IMR-90 (cell line): ENCODE measurements at regions not wholly inside any gene's neighbourhood (a gene's known extent, or its start where the extent isn't known, plus 50 kb on each side); places are given as distances from the start of the nearest gene placed in this dataset.

ENCODE experiments used
- ATAC-seq: fragments of 200-7000 bp; cut with Tn5 transposase; 2 replicates; pipeline ENCODE4 v1.9.1; 2020; ENCODE audit warnings: low read depth, mild to moderate bottlenecking, moderate library complexity
- BruUV-seq: library from RNA; stranded (reverse); fragments of 400-500 nt; replicated peaks from 2 replicates; lab custom pipeline; 2021; lab: Mats Ljungman, UMichigan
- CTCF ChIA-PET: fragments of 300-600 bp; formaldehyde crosslinking; extraction: SDS; loops from one replicate; lab custom pipeline; 2021; ENCODE audit warnings: antibody characterized with exemption; lab: Yijun Ruan, JAX
- POLR2A ChIA-PET: fragments of 300-600 bp; sonication (Branson Sonifier 250); formaldehyde crosslinking; loops from one replicate; lab custom pipeline; 2022; ENCODE audit warnings: antibody characterized with exemption; ENCODE audit not compliant: unreplicated experiment; lab: Charles Lee
- DNase-seq: peaks from one replicate; pipeline ENCODE4 v3.0.0; 2013
- H2AFZ ChIP-seq: replicated peaks from 2 replicates; pipeline ENCODE3; 2013; ENCODE audit warnings: low read length, mild to moderate bottlenecking; ENCODE audit not compliant: poor library complexity
- H2AK5ac ChIP-seq: 2 replicates; pipeline ENCODE4 v1.6.1; 2013; ENCODE audit warnings: low read depth, low read length, inconsistent platforms
- H2AK9ac ChIP-seq: replicated peaks from 2 replicates; pipeline ENCODE3; 2013; ENCODE audit warnings: mild to moderate bottlenecking, low read depth, low read length, moderate library complexity; ENCODE audit not compliant: poor library complexity
- H2BK120ac ChIP-seq: 2 replicates; pipeline ENCODE4 v1.6.1; 2013; ENCODE audit warnings: low read depth, low read length, inconsistent platforms
- H2BK15ac ChIP-seq: 3 replicates; pipeline ENCODE4 v1.6.1; 2013; ENCODE audit warnings: low read depth, low read length, inconsistent platforms
- H2BK20ac ChIP-seq: 2 replicates; pipeline ENCODE4 v1.6.1; 2013; ENCODE audit warnings: low read depth, mild to moderate bottlenecking, inconsistent platforms, low read length, moderate library complexity
- H2BK5ac ChIP-seq: 2 replicates; pipeline ENCODE4 v1.6.1; 2013; ENCODE audit warnings: mild to moderate bottlenecking, low read depth, low read length, inconsistent platforms; ENCODE audit not compliant: poor library complexity, severe bottlenecking
- H3K14ac ChIP-seq: replicated peaks from 2 replicates; pipeline ENCODE4 v1.6.1; 2013; ENCODE audit warnings: low read depth, low read length, inconsistent platforms
- H3K18ac ChIP-seq: 2 replicates; pipeline ENCODE4 v1.6.1; 2013; ENCODE audit warnings: low read depth, low read length, control low read depth
- H3K23ac ChIP-seq: 2 replicates; pipeline ENCODE4 v1.6.1; 2013; ENCODE audit warnings: low read depth, low read length, inconsistent platforms
- H3K27ac ChIP-seq: 2 replicates; pipeline ENCODE4 v1.5.1; 2013; ENCODE audit warnings: mild to moderate bottlenecking, control low read depth, low read length; ENCODE audit not compliant: insufficient read depth
- H3K27me3 ChIP-seq: 2 replicates; pipeline ENCODE4 v1.6.1; 2013; ENCODE audit warnings: low read length; ENCODE audit not compliant: control insufficient read depth, insufficient read depth
- H3K36me3 ChIP-seq: 2 replicates; pipeline ENCODE4 v1.6.1; 2013; ENCODE audit warnings: low read length, mixed read lengths; ENCODE audit not compliant: control insufficient read depth, insufficient read depth
- H3K4ac ChIP-seq: 2 replicates; pipeline ENCODE4 v1.6.1; 2013; ENCODE audit warnings: low read depth, low read length, inconsistent platforms
- H3K4me1 ChIP-seq: 2 replicates; pipeline ENCODE4 v1.6.1; 2013; ENCODE audit warnings: low read length, mixed read lengths; ENCODE audit not compliant: control insufficient read depth, insufficient read depth
- H3K4me2 ChIP-seq: 2 replicates; pipeline ENCODE4 v1.6.1; 2013; ENCODE audit warnings: low read depth, mild to moderate bottlenecking, control low read depth, low read length, moderate library complexity
- H3K4me3 ChIP-seq: 2 replicates; pipeline ENCODE4 v1.5.1; 2013; ENCODE audit warnings: low read depth, mild to moderate bottlenecking, control low read depth, low read length, moderate library complexity; ENCODE audit not compliant: insufficient read depth
- H3K56ac ChIP-seq: 2 replicates; pipeline ENCODE4 v1.6.1; 2013; ENCODE audit warnings: low read length, inconsistent platforms; ENCODE audit not compliant: insufficient read depth; ENCODE audit errors: extremely low read depth
- H3K79me1 ChIP-seq, 2 experiments: 2 replicates each; pipeline ENCODE4 v1.6.1; 2013; ENCODE audit warnings: low read length in 2 of 2, inconsistent platforms in 1 of 2, low read depth in 1 of 2
- H3K9ac ChIP-seq: 2 replicates; pipeline ENCODE4 v1.6.1; 2013; ENCODE audit warnings: low read depth, low read length, control low read depth
- H3K9me1 ChIP-seq: 2 replicates; pipeline ENCODE4 v1.6.1; 2013; ENCODE audit warnings: low read length, inconsistent platforms; ENCODE audit not compliant: insufficient read depth
- H3K9me3 ChIP-seq: 2 replicates; pipeline ENCODE4 v1.6.1; 2013; ENCODE audit warnings: low read length; ENCODE audit not compliant: control insufficient read depth, insufficient read depth
- H4K20me1 ChIP-seq: 2 replicates; pipeline ENCODE4 v1.6.1; 2013; ENCODE audit warnings: low read length, inconsistent platforms; ENCODE audit not compliant: insufficient read depth
- H4K5ac ChIP-seq: 2 replicates; pipeline ENCODE4 v1.6.1; 2013; ENCODE audit warnings: mild to moderate bottlenecking, low read depth, low read length, control low read depth
- H4K8ac ChIP-seq, 2 experiments: 2 replicates each; pipeline ENCODE4 v1.6.1; 2013; ENCODE audit warnings: low read depth in 2 of 2, low read length in 2 of 2, control low read depth in 1 of 2, inconsistent platforms in 1 of 2
- H4K91ac ChIP-seq: 2 replicates; pipeline ENCODE4 v1.6.1; 2013; ENCODE audit warnings: low read depth, low read length, inconsistent platforms; ENCODE audit not compliant: insufficient read depth
- BHLHE40 ChIP-seq: fragments of 150-350 bp; IDR thresholded peaks from 2 replicates; pipeline ENCODE4 v1.6.1; 2016; ENCODE audit warnings: mild to moderate bottlenecking, low read depth, low read length
- CEBPB ChIP-seq: IDR thresholded peaks from 2 replicates; pipeline ENCODE4 v1.6.1; 2012; ENCODE audit warnings: low read depth, low read length, improper control_type of control experiment
- CHD1 ChIP-seq: IDR thresholded peaks from 2 replicates; pipeline ENCODE4 v1.6.1; 2012; ENCODE audit warnings: low read depth, low read length, improper control_type of control experiment
- ELK1 ChIP-seq: fragments of 150-350 bp; IDR thresholded peaks from 2 replicates; pipeline ENCODE4 v1.6.1; 2016; ENCODE audit warnings: low read depth, mild to moderate bottlenecking, low read length, moderate library complexity, borderline replicate concordance
- FOS ChIP-seq: fragments of 150-350 bp; IDR thresholded peaks from 2 replicates; pipeline ENCODE4 v1.6.1; 2016; ENCODE audit warnings: low read depth, low read length
- MAFK ChIP-seq: IDR thresholded peaks from 2 replicates; pipeline ENCODE4 v1.6.1; 2012; ENCODE audit warnings: low read depth, low read length, improper control_type of control experiment
- MAZ ChIP-seq: IDR thresholded peaks from 2 replicates; pipeline ENCODE4 v1.6.1; 2012; ENCODE audit warnings: low read depth, mild to moderate bottlenecking, low read length, improper control_type of control experiment, moderate library complexity, borderline replicate concordance
- POLR2A ChIP-seq: IDR thresholded peaks from 2 replicates; pipeline ENCODE4 v1.6.1; 2012; ENCODE audit warnings: mild to moderate bottlenecking, low read depth, low read length
- RAD21 ChIP-seq: IDR thresholded peaks from 2 replicates; pipeline ENCODE4 v1.6.1; 2012; ENCODE audit warnings: low read length, improper control_type of control experiment
- SMC3 ChIP-seq: fragments of 150-350 bp; IDR thresholded peaks from 2 replicates; pipeline ENCODE4 v1.6.1; 2016; ENCODE audit warnings: low read depth, mild to moderate bottlenecking, antibody characterized with exemption, low read length, moderate library complexity
- WGBS, 2 experiments: methylation state at CpG; one replicate each; pipeline versions ENCODE4 v1.1.5 to v1.1.7; 2013; ENCODE audit warnings: missing lambda C conversion rate in 2 of 2; ENCODE audit not compliant: insufficient read length in 1 of 2; ENCODE audit errors: extremely low coverage in 2 of 2; 5-methylcytosine and 5-hydroxymethylcytosine counted together
- dilution Hi-C: fragments of 300-500 bp; cut with HindIII; formaldehyde crosslinking; loops from one replicate; pipeline ENCODE4 v1.14.3; 2018; ENCODE audit warnings: low sequenced_read_pairs; ENCODE audit not compliant: unreplicated experiment
- in situ Hi-C: fragments of 300-500 bp; cut with MboI; formaldehyde crosslinking; loops from 3 replicates; pipeline ENCODE4 v1.14.3; 2019; ENCODE audit warnings: low sequenced_read_pairs, inconsistent platforms, mixed read lengths
- intact Hi-C: fragments of 100-400 bp; cut with micrococcal nuclease; formaldehyde crosslinking; loops from 2 replicates; pipeline ENCODE4 v1.10.0; 2022

DNA sequence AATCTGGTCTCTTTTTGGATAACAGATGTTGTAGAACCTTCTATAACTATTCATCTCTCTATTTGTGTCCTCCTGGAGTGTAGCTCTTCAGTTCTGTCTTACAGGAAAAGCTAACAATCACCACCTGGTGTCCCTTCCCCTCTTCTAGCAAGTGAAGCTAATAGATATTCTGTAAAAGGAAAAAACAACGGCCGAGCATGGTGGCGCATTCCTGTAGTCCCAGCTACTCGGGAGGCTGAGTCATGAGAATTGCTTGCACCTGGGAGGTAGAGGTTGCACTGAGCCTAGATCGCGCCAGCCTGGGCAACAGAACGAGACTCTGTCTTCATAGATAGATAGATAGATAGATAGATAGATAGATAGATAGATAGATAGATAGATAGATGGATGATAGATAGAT, 779.4 kb downstream of the TUSC7 start:
- DNase-seq (no peak), ATAC-seq (no peak)
- Histone ChIP-seq H3K9me1 (no peaks in the 10 kb centered on the region; the same call in 1 of the 2 replicates), H3K18ac (no peak overlapping the region), H2AFZ (no peak overlapping the region), H4K5ac (no peak overlapping the region), H3K9me3 (no peaks in the 10 kb centered on the region), H2BK5ac (no peak overlapping the region), H2BK20ac (no peak overlapping the region), H4K91ac (no peak overlapping the region), H3K27ac (no peak overlapping the region), H3K23ac (no peak overlapping the region), H3K14ac (no peak overlapping the region), H3K9ac (no peak overlapping the region), H3K36me3 (no peaks in the 10 kb centered on the region), H3K79me1 (no peaks in the 10 kb centered on the region), H4K20me1 (no peaks in the 10 kb centered on the region), H3K4ac (no peak overlapping the region), H2AK5ac (no peak overlapping the region), H4K8ac (no peak overlapping the region), H3K4me1 (no peaks in the 10 kb centered on the region), H3K4me2 (no peak overlapping the region), H3K4me3 (no peak overlapping the region), H2AK9ac (no peak overlapping the region), H3K56ac (no peak overlapping the region), H2BK120ac (no peak overlapping the region), H2BK15ac (no peak overlapping the region), H3K27me3 (no peaks in the 10 kb centered on the region)
- POLR2A ChIA-PET = no interaction called here
- CTCF ChIA-PET = no interaction called here
- in situ Hi-C loops = no loop called here
- no peak for TF ChIP-seq RAD21
- TF ChIP-seq SMC3 = no peak
- TF ChIP-seq MAZ = no peak
- TF ChIP-seq MAFK = no peak
- no peak for TF ChIP-seq CHD1
- TF ChIP-seq BHLHE40 = no peak
- no peak for TF ChIP-seq POLR2A
- no peak for TF ChIP-seq ELK1
- no peak for TF ChIP-seq CEBPB
- TF ChIP-seq FOS = no peak
- intact Hi-C loops = no loop called here
- BruUV-seq = no TSS peak
- dilution Hi-C loops = no loop called here
- 100% methylated on average over 1 of the region's 7 CpGs; no CpG with 5 or more reads in 1 of the 2 experiments for WGBS, 2 experiments
